BLaER1 (cell line): ENCODE measurements at regions not wholly inside any gene's neighbourhood (a gene's known extent, or its start where the extent isn't known, plus 50 kb on each side); places are given as distances from the start of the nearest gene placed in this dataset.

Source experiments
- H3K27ac ChIP-seq: shearing (Covaris generic); formaldehyde crosslinking; 2 replicates; pipeline ENCODE4 v1.8.1; 2022
- H3K27me3 ChIP-seq: shearing (Covaris generic); formaldehyde crosslinking; 2 replicates; pipeline ENCODE4 v1.8.1; 2022
- H3K36me3 ChIP-seq: shearing (Covaris generic); formaldehyde crosslinking; 2 replicates; pipeline ENCODE4 v1.8.1; 2022
- H3K4me1 ChIP-seq: shearing (Covaris generic); formaldehyde crosslinking; 2 replicates; pipeline ENCODE4 v1.8.1; 2022
- H3K4me2 ChIP-seq: shearing (Covaris generic); formaldehyde crosslinking; 2 replicates; pipeline ENCODE4 v1.8.1; 2022
- H3K4me3 ChIP-seq: shearing (Covaris generic); formaldehyde crosslinking; 2 replicates; pipeline ENCODE4 v1.8.1; 2022
- H3K9ac ChIP-seq: shearing (Covaris generic); formaldehyde crosslinking; 2 replicates; pipeline ENCODE4 v1.8.1; 2022
- H3K9me3 ChIP-seq: shearing (Covaris generic); formaldehyde crosslinking; 2 replicates; pipeline ENCODE4 v1.8.1; 2022
- H4K20me1 ChIP-seq: shearing (Covaris generic); formaldehyde crosslinking; 2 replicates; pipeline ENCODE4 v1.8.1; 2022
- Cebpa-rat ChIP-seq: shearing (Covaris generic); IDR thresholded peaks from 2 replicates; pipeline ENCODE4 v1.8.1; 2022

GRCh38 chr4:96342196-96342595 lies 502.3 kb downstream of the PDHA2 start:
- no peaks in the 10 kb centered on the region for H4K20me1 ChIP-seq
- H3K4me2 ChIP-seq: no peak overlapping the region
- TF ChIP-seq Cebpa-rat: no peak
- no peak overlapping the region for H3K27ac ChIP-seq
- H3K27me3 ChIP-seq: no peaks in the 10 kb centered on the region
- no peaks in the 10 kb centered on the region for H3K36me3 ChIP-seq
- no peaks in the 10 kb centered on the region for H3K9me3 ChIP-seq
- H3K4me3 ChIP-seq: no peak overlapping the region
- no peak overlapping the region for H3K9ac ChIP-seq
- H3K4me1 ChIP-seq: no peaks in the 10 kb centered on the region

DNA sequence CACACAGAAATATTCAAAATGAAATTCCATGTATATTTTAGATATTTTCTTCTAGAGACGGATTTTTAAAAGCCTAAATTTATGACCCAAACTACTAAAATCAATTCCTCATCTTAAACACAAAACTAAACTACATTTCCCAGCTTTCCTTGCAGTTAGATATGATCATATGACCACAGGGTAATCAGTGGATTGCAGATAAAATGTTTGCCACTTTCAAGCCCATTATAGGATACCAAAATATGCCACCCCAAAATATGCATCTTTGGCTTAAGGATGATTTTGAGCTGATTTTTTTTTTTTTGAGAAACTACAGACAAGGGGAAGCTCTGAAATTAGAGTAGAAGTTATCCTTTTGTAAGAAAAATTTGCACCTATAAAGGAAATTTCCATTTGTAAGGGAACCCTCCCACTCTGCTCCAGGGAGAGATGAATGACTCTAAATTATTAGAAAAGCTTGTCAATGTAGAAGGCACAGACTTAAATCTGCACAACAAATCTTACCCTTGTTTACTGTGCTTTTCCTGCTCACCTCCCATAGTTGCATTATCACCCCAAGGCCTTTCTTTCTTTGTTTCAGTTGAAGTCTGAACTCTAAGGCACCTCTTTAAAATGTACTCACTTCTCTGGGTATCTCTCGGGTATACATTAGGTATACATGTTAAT lies 503.0 kb downstream of the PDHA2 start:
- no peaks in the 10 kb centered on the region for H3K9me3 ChIP-seq
- no peak overlapping the region for H3K4me2 ChIP-seq
- H3K4me1 ChIP-seq: no peaks in the 10 kb centered on the region
- no peaks in the 10 kb centered on the region for H3K27me3 ChIP-seq
- TF ChIP-seq Cebpa-rat: no peak
- H3K36me3 ChIP-seq: no peaks in the 10 kb centered on the region
- no peaks in the 10 kb centered on the region for H4K20me1 ChIP-seq
- H3K9ac ChIP-seq: no peak overlapping the region
- H3K4me3 ChIP-seq: no peak overlapping the region
- H3K27ac ChIP-seq: no peak overlapping the region

- H4K20me1 ChIP-seq: no peaks in the 10 kb centered on the region
- no peak overlapping the region for H3K4me2 ChIP-seq
- H3K36me3 ChIP-seq: no peaks in the 10 kb centered on the region
- H3K4me3 ChIP-seq: no peak overlapping the region
- H3K4me1 ChIP-seq: no peaks in the 10 kb centered on the region
- H3K9me3 ChIP-seq: no peaks in the 10 kb centered on the region
- H3K27ac ChIP-seq: no peak overlapping the region
- no peaks in the 10 kb centered on the region for H3K27me3 ChIP-seq
- TF ChIP-seq Cebpa-rat: no peak
- H3K9ac ChIP-seq: no peak overlapping the region
Observed at GRCh38 chr4:96343836-96344235, 503.9 kb downstream of the PDHA2 start.

DNA sequence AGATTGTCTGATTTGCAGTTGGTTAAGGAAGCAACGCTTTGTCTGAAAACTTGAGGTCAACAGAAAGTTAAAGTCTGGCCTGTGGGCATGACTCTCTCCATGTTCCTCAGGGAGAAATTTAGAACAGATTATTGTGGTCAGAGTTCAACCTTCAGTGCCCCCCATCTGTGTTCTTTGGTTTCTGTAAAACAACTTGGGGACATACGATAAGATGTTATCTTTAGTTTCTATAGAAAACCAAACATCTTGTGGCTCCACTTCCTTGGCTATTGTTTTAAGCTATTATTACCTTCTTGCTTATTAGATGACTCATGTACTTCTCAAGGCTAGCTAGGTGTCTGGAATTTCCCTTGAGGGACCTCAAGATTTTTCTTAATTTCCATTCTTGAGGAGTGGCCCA lies 507.7 kb downstream of the PDHA2 start:
- Histone ChIP-seq H3K36me3 (no peaks in the 10 kb centered on the region), H3K4me3 (no peak overlapping the region), H4K20me1 (no peaks in the 10 kb centered on the region), H3K9me3 (no peaks in the 10 kb centered on the region), H3K4me2 (no peak overlapping the region), H3K27me3 (no peaks in the 10 kb centered on the region), H3K9ac (no peak overlapping the region), H3K4me1 (no peaks in the 10 kb centered on the region), H3K27ac (no peak overlapping the region)
- TF ChIP-seq Cebpa-rat: no peak

GRCh38 chr4:96352051-96352517 lies 512.2 kb downstream of the PDHA2 start:
- TF ChIP-seq Cebpa-rat: no peak
- H3K27me3 ChIP-seq: no peaks in the 10 kb centered on the region
- H4K20me1 ChIP-seq: no peaks in the 10 kb centered on the region
- H3K36me3 ChIP-seq: no peaks in the 10 kb centered on the region
- H3K9ac ChIP-seq: no peak overlapping the region
- H3K4me2 ChIP-seq: no peak overlapping the region
- H3K9me3 ChIP-seq: no peaks in the 10 kb centered on the region
- H3K27ac ChIP-seq: no peak overlapping the region
- no peaks in the 10 kb centered on the region for H3K4me1 ChIP-seq
- no peak overlapping the region for H3K4me3 ChIP-seq

DNA sequence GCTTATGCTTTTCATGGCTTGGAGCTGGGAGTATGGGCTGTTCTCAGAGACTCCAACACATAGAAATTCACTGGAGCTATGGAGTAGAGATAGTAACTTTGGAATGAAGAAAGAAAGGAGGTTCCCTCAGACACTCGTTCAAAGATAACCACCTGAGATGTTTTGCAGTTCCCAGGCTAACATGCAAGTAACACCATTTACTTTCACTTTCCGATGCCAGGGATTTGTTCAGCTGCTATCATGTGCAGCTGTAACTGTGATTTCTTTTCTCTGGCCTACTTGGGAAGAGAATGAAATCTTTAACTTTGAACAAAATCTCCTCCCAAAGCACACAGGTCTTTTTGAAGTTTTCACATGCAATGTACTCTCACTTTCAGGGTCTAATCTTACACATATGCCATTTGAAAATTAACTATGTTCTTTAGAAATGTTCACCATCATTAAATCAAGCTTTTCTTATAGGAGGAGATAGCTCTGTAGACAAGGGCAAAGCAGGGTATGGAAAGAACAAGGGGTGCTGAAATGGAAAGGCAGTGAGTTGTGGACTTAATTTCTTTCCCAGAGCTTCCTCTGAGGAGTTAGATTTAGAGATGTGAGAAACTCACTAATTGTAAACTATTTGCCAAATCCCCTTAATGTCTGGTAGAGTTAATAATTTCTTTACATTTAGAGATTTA lies 514.3 kb downstream of the PDHA2 start:
- TF ChIP-seq Cebpa-rat: no peak
- no peaks in the 10 kb centered on the region for H3K36me3 ChIP-seq
- no peak overlapping the region for H3K27ac ChIP-seq
- H3K9ac ChIP-seq: no peak overlapping the region
- H4K20me1 ChIP-seq: no peaks in the 10 kb centered on the region
- H3K27me3 ChIP-seq: no peaks in the 10 kb centered on the region
- no peaks in the 10 kb centered on the region for H3K4me1 ChIP-seq
- H3K9me3 ChIP-seq: no peaks in the 10 kb centered on the region
- no peak overlapping the region for H3K4me3 ChIP-seq
- no peak overlapping the region for H3K4me2 ChIP-seq

DNA sequence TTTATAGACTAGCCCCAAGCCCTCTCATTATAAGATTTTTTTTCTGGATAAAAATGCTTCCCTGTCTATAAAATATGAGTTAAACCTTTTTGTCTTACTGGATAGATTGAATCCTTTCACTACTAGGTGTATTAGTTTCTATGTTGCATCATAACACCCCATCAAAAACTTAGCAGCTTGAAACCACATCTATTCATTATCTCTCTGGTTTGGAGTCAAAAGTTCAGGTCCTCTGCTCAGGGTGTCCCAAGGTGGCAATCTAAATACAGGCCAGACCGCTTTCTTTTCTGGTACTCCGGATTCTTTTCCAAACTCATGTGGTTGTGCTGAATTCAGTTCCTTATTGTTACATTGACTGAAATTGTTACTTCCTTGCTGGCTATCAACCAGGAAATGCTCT lies 515.5 kb downstream of the PDHA2 start:
- no peaks in the 10 kb centered on the region for H4K20me1 ChIP-seq
- no peak overlapping the region for H3K9ac ChIP-seq
- H3K36me3 ChIP-seq: no peaks in the 10 kb centered on the region
- H3K4me2 ChIP-seq: no peak overlapping the region
- no peak overlapping the region for H3K27ac ChIP-seq
- no peaks in the 10 kb centered on the region for H3K9me3 ChIP-seq
- no peak for TF ChIP-seq Cebpa-rat
- no peaks in the 10 kb centered on the region for H3K4me1 ChIP-seq
- H3K27me3 ChIP-seq: no peaks in the 10 kb centered on the region
- no peak overlapping the region for H3K4me3 ChIP-seq

DNA sequence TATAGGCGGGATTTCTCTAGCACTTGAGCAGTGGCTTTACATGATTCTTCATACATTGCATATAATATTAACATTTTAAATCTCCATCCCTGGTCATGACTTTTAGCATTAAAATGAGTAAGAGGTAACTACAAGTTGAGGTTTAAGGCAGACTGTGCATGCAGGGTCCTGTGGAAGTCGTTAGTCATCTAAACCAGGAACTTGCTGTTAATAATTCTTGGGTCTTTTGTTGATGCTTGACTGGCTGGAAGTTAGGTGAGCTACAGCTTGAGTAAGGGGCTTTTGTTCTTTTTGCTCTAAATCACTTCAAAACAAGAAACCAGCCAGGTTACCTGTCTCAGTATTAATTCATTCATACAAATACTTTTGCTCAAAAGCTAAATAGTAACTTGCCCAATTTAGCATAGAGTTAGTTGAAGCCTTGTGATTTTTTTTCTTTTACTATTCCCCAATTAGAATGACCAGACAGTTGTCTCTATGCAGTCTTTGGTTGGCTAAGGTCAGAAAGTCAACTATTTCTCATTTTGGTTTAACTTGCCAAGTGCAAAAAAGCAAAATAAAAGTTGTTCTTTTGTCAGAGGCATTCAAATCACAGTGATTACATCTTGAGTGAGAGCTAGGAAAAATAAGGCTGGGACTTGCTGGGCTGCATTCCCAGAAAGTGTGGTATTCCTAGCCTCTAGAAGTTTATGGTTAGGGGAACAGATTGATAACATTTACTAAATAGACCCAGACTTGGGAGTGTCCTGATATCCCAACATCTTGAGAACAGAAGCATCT lies 516.9 kb downstream of the PDHA2 start:
- Histone ChIP-seq H3K4me1 (no peaks in the 10 kb centered on the region), H3K9ac (no peak overlapping the region), H3K4me3 (no peak overlapping the region), H3K27ac (no peak overlapping the region), H3K36me3 (no peaks in the 10 kb centered on the region), H3K4me2 (no peak overlapping the region), H3K27me3 (no peaks in the 10 kb centered on the region), H3K9me3 (no peaks in the 10 kb centered on the region), H4K20me1 (no peaks in the 10 kb centered on the region)
- TF ChIP-seq Cebpa-rat: no peak

GRCh38 chr4:96366632-96367031 lies 526.7 kb downstream of the PDHA2 start:
- H3K4me1 ChIP-seq: no peaks in the 10 kb centered on the region
- H3K4me3 ChIP-seq: no peak overlapping the region
- H3K4me2 ChIP-seq: no peak overlapping the region
- no peaks in the 10 kb centered on the region for H3K27me3 ChIP-seq
- no peaks in the 10 kb centered on the region for H4K20me1 ChIP-seq
- H3K9ac ChIP-seq: no peak overlapping the region
- no peak overlapping the region for H3K27ac ChIP-seq
- no peak for TF ChIP-seq Cebpa-rat
- H3K36me3 ChIP-seq: no peaks in the 10 kb centered on the region
- no peaks in the 10 kb centered on the region for H3K9me3 ChIP-seq

- H3K9ac ChIP-seq: no peak overlapping the region
Observed at GRCh38 chr4:96375367-96375766, 535.5 kb downstream of the PDHA2 start.

More at GRCh38 chr4:96375367-96375766, 535.5 kb downstream of the PDHA2 start:
- Histone ChIP-seq H3K27ac (no peak overlapping the region), H3K36me3 (no peaks in the 10 kb centered on the region), H3K9me3 (no peaks in the 10 kb centered on the region), H4K20me1 (no peaks in the 10 kb centered on the region), H3K4me3 (no peak overlapping the region), H3K27me3 (no peaks in the 10 kb centered on the region), H3K4me1 (no peaks in the 10 kb centered on the region), H3K4me2 (no peak overlapping the region)
- TF ChIP-seq Cebpa-rat: no peak
